ENCODE measurements at regions not wholly inside any gene's neighbourhood (a gene's known extent, or its start where the extent isn't known, plus 50 kb on each side); places are given as distances from the start of the nearest gene placed in this dataset.

DNA sequence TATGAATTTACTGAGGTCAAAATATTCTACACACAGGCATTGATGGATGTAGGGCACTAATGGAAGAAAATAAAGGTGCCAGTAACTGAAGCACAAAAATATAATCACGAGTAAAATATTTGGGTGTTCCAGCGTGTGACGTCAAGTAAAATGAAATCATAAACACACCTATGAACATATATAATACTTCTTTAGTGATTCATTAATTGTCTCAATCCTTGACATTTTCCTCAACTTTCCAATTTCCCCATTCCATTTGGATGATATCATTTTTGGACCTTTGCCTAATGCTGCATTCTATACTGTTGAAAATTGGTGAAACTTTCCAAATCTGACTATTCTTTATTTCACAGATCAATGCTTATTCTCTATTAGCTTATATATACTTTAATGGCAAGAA, 649.3 kb downstream of the GALC start:
- H3K27me3 ChIP-seq (ENCODE audit: control insufficient read depth, insufficient read depth, low read length): no peaks in the 10 kb centered on the region

DNA sequence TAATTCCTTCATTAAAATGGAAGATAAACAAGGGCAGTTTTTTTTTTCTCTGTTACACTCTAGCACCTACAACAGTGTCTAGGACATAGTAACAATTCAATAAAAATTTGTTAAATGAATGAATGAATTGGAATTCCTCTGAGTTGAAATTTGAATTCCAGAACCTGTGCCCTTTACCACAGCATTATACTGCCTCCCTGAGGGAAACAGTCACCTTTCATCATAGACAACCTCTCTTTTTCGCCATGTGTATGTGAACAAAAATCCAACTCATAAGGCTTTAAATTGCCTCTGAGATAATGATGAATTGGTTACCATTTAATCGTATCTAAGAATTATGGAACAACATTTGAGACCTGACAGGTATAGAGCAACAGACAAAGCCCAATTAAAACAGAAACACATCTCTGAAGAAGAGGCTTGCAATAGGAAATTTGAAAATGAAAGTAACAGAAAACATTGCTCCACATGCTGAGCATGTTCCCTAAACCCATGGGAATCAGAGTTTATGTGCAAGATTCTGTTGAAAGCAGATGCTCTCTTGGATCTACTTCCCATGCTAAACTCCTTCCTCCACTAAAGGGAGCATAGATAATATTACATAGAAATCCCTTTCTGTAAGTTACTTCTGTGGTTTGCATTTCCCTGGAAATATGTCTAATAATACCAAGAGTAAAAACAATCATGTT, 657.8 kb downstream of the GALC start:
- DNase-seq (ENCODE audit: low read depth): no peak
- TF ChIP-seq, protein P1, sequence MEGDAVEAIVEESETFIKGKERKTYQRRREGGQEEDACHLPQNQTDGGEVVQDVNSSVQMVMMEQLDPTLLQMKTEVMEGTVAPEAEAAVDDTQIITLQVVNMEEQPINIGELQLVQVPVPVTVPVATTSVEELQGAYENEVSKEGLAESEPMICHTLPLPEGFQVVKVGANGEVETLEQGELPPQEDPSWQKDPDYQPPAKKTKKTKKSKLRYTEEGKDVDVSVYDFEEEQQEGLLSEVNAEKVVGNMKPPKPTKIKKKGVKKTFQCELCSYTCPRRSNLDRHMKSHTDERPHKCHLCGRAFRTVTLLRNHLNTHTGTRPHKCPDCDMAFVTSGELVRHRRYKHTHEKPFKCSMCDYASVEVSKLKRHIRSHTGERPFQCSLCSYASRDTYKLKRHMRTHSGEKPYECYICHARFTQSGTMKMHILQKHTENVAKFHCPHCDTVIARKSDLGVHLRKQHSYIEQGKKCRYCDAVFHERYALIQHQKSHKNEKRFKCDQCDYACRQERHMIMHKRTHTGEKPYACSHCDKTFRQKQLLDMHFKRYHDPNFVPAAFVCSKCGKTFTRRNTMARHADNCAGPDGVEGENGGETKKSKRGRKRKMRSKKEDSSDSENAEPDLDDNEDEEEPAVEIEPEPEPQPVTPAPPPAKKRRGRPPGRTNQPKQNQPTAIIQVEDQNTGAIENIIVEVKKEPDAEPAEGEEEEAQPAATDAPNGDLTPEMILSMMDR (IDR thresholded peaks at IDR 0.05; ENCODE audit: insufficient read depth, low read length, poor library complexity, severe bottlenecking): no peak
- Histone ChIP-seq H3K36me3 (ENCODE audit: control insufficient read depth, insufficient read depth, low read length) (no peaks in the 10 kb centered on the region), H3K27me3 (ENCODE audit: control insufficient read depth, insufficient read depth, low read length) (no peaks in the 10 kb centered on the region), H3K4me3 (ENCODE audit: low read depth, low read length) (no peak overlapping the region)

More for the DNA sequence above, 649.3 kb downstream of the GALC start:
- TF ChIP-seq, protein P1 (IDR thresholded peaks at IDR 0.05; ENCODE audit: insufficient read depth, low read length, poor library complexity, severe bottlenecking): no peak
- no peak overlapping the region for H3K4me3 ChIP-seq (ENCODE audit: low read depth, low read length)
- H3K36me3 ChIP-seq (ENCODE audit: control insufficient read depth, insufficient read depth, low read length): no peaks in the 10 kb centered on the region
- no peak for DNase-seq (ENCODE audit: low read depth)

DNA sequence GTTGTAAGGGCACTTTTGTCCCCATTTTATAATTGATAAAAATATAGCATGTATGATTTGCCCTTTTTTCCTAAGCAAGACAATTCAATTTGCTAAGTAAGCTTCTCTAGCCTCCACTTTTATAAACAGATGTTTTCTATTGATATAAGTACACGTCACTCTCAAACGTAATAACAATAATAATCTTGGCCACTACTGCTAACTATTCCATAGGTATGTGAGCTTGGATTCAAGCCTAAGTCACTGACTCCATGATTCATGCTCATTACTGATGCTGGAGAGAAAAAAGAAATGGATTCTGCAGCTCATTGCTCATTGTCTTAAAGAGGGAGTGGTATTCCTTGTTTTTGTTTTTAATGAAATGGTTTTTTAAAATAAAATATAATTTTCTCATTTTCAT, 661.0 kb downstream of the GALC start:
- TF ChIP-seq, protein P1 (IDR thresholded peaks at IDR 0.05; ENCODE audit: insufficient read depth, low read length, poor library complexity, severe bottlenecking): no peak
- no peaks in the 10 kb centered on the region for H3K27me3 ChIP-seq (ENCODE audit: control insufficient read depth, insufficient read depth, low read length)
- H3K4me3 ChIP-seq (ENCODE audit: low read depth, low read length): no peak overlapping the region
- H3K36me3 ChIP-seq (ENCODE audit: control insufficient read depth, insufficient read depth, low read length): no peaks in the 10 kb centered on the region
- peak; percentile 14 for DNase-seq (ENCODE audit: low read depth)

DNA sequence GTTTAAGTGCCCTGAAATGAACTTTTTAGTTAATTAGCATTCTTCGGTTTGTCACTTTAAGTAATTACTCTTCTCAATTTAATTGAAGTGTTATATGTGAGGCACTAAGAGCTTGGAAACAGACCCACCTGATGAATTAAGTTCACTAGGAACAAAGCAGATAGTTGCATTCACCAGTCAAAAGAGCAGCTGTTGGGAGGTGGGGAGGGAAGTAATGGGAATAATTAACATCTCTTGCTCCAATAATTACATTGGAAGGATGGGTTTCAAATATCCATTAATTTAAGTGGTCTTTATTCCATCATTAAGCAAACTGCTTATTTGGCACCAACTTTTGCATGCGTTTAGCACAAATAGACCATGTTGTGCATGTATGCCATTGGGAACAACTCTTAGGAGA, 667.2 kb downstream of the GALC start:
- TF ChIP-seq, protein P1 (IDR thresholded peaks at IDR 0.05; ENCODE audit: insufficient read depth, low read length, poor library complexity, severe bottlenecking): no peak
- no peak for DNase-seq (ENCODE audit: low read depth)
- Histone ChIP-seq H3K36me3 (ENCODE audit: control insufficient read depth, insufficient read depth, low read length) (no peaks in the 10 kb centered on the region), H3K27me3 (ENCODE audit: control insufficient read depth, insufficient read depth, low read length) (no peaks in the 10 kb centered on the region), H3K4me3 (ENCODE audit: low read depth, low read length) (no peak overlapping the region)

DNA sequence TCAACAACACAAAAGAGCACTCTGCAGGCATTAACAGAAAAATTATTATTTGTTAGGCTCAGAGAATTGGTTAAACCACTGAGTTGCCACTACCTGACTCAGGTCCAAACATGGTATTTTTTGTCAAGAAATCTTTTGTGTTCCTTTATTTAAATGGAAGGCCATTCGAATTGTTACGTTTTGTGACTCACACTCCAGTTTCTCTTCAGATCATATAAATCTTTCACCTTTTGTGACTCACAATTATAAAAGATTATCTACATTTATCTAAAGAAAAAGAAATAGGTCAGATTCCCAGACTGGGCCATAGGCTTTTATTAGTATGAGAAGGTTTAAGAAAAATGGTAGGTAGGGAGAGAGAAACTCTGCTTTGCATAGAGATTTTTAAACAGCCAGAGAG, 669.8 kb downstream of the GALC start:
- Histone ChIP-seq H3K4me3 (ENCODE audit: low read depth, low read length) (no peak overlapping the region), H3K36me3 (ENCODE audit: control insufficient read depth, insufficient read depth, low read length) (no peaks in the 10 kb centered on the region), H3K27me3 (ENCODE audit: control insufficient read depth, insufficient read depth, low read length) (no peaks in the 10 kb centered on the region)
- TF ChIP-seq, protein P1 (IDR thresholded peaks at IDR 0.05; ENCODE audit: insufficient read depth, low read length, poor library complexity, severe bottlenecking): no peak
- DNase-seq (ENCODE audit: low read depth): no peak

DNA sequence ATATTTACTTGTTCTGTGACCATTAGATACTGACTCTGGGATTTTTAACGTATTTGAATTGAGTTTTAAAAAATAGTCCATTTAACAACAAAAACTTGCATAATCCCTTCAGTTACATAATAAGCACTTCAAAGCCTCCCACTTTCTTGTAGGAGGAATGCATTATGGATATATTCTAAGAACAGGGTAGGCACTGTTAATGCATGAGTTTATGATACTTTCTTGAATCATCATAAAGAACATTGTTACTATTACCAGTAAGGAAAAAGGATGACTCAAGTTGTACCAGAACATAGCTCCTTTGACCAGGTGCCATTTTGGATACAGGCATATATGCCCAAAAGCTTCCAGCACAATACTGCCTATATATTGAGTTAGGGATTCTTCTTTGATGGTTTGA, 671.4 kb downstream of the GALC start:
- no peak for DNase-seq (ENCODE audit: low read depth)
- Histone ChIP-seq H3K4me3 (ENCODE audit: low read depth, low read length) (no peak overlapping the region), H3K36me3 (ENCODE audit: control insufficient read depth, insufficient read depth, low read length) (no peaks in the 10 kb centered on the region), H3K27me3 (ENCODE audit: control insufficient read depth, insufficient read depth, low read length) (no peaks in the 10 kb centered on the region)
- TF ChIP-seq, protein P1 (IDR thresholded peaks at IDR 0.05; ENCODE audit: insufficient read depth, low read length, poor library complexity, severe bottlenecking): no peak

Data from kidney epithelial cell (primary cell).